HG02642 (cell line): ENCODE measurements at regions not wholly inside any gene's neighbourhood (a gene's known extent, or its start where the extent isn't known, plus 50 kb on each side); places are given as distances from the start of the nearest gene placed in this dataset.

Experiments
- ATAC-seq: cut with Tn5 transposase; IDR thresholded peaks from one replicate; pipeline ENCODE4 v1.9.1; 2021; ENCODE audit warnings: mild to moderate bottlenecking; ENCODE audit not compliant: unreplicated experiment, poor library complexity

GRCh38 chr1:55929652-55930051, 649.7 kb downstream of the PLPP3 start:
- ATAC-seq = no peak

DNA sequence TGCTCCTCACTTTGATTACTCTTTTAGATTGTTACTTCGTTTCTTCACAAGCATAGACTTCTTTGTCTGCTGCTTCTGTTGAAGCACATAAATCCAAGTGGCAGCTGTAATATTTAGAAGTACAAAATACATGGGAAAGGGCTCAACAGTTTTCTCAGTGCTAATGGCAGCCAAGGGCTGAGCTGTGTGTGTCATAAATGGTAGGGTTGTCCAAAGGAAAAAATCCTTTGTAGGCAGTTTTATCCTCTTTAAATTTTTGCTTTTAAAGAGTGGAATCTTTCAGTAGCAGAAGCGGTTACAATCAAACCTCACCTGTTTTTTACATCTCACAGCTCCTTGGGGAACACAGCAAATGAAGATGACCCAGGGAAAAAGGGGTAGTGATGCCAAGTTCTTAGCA, 650.8 kb downstream of the PLPP3 start:
- no peak for ATAC-seq

DNA sequence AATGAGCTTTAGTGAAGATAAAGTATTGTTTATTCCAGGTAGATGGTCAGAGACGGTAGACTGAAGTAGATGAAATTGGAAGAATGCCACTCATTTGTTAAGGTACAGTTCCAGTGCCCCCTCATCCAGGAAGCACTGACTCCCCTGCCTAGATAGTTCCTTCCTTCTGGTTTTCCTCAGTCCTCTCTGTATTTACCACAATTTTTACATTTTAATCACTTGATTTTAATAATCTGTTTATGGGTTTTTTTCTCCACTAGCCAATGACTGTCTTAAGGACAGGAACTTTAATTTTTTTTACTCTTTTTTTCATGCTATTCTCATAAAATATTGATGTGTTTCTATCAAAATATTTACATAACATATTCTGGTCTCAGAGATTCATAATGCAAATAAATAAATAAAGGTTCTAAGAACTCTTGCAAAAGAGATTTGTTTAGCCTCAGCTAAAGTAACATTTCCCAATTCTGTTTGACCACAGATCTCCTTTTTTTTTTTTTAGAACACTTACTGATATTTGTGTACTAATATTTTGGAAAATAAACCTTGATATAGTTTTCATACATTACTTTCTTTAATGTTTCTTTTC, 651.6 kb downstream of the PLPP3 start:
- no peak for ATAC-seq

GRCh38 chr1:55926906-55927471, 652.4 kb downstream of the PLPP3 start:
- no peak for ATAC-seq

- ATAC-seq = no peak
Observed at GRCh38 chr1:55916907-55917306, 662.5 kb downstream of the PLPP3 start.

DNA sequence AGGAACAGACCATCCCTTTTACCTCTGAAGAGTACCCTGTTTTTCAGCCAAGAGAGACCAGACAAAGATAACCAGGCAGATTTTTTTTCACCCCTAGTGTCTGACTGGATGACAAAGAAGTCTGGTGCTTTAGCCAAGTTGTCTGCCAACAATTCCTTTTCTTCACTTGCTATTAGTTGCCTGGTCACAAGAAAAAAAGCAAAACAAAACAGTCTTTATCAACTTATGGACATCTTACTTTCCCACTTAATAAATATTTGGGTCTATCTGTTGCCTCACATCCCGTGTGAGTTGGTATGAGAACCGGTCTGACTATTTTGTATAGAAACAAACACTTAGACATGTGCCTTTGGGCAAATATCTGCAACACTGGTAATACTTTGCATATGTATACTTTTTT, 662.9 kb downstream of the PLPP3 start:
- ATAC-seq = no peak

GRCh38 chr1:55913565-55913964, 665.8 kb downstream of the PLPP3 start:
- no peak for ATAC-seq

DNA sequence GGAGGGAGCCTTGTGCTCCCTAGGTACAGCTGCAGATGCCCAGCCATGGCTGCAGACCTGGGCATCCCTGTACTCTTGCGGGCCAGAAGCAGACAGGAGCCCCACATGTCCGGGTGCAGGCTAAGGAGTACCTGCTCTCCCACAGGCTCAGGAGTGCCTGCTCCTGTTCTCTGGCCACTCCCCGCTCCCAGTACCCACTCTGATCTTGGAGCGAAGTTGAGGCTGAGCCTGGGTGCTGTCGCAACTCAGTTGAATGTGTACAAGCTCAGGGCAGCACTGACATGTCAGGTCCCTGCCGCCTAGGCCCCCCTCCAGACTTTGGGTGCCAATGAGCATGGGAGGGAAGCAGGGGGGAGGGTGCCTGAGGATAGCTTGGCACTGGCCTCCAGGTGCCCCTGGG, 666.9 kb downstream of the PLPP3 start:
- ATAC-seq = no peak

- no peak for ATAC-seq
Observed at GRCh38 chr1:55904541-55904940, 674.8 kb downstream of the PLPP3 start.

- no peak for ATAC-seq
Observed at GRCh38 chr1:55898181-55898580, 681.2 kb downstream of the PLPP3 start.

GRCh38 chr1:55896210-55896609, 681.0 kb upstream of the USP24 start:
- no peak for ATAC-seq

DNA sequence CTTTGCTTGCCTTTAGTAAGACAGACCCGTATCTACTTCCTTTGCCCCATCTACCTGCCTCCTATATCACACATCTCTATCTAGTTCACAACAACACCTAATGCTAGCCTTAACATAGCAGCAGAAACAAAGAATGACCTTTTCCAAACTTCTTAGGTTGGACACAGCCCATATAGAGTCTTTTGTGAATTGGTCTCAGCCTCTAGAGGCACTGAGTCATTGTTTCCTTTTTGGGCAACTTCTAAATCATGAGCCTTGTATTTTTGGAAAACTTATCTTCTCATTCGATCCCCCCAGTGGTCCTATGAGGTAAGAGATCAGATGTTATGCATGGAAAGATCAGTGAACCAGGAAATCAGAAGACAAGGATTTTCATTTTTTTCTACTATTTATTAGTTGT, 679.4 kb upstream of the USP24 start:
- ATAC-seq = no peak

DNA sequence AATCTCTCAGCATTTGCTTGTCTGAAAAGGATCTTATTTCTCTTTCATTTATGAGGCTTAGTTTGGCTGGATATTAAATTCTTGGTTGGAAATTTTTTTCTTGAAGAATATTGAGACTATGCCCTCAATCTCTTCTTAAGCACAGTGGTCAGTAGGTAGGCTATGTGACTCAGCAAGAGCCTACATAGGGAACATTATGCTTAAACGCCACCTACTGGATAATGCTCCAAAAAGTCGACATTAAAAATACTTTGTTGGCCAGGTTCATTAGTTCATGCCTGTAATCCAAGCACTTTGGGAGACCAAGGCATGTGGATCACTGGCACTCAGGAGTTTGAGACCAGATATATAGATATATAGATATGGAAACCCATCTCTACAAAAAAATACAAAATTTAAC, 678.0 kb upstream of the USP24 start:
- no peak for ATAC-seq

DNA sequence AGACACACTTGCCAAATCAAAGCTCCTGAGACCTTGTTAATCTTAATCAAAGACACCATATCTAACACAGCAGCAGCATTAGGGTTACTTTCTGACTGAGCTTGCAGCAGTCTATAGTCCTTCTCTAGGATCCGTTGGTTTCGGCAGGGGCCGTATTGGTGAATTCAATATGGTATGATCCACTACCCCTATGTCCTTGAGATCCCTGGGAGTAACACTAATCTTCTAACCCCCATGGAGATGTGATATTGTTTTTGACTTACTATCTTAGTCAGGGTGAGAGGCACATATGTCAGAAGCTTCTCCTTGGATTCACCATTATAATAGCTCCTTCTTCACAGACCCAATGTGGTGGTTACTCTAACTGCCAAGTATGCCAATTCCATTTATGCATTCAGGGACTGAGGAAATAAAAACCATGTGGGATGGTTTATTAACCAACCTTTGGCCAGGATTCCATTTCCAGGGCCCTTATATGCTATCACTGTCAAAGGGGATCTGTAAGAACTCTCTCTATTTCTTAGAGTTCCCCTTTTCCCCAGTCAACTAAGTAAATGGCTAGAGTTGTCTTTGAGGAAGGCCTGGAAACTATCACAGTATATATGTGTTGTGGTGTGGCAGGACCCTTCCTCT, 673.6 kb upstream of the USP24 start:
- ATAC-seq = no peak

GRCh38 chr1:55886856-55887712, 671.9 kb upstream of the USP24 start:
- no peak for ATAC-seq

GRCh38 chr1:55885619-55886018, 670.5 kb upstream of the USP24 start:
- no peak for ATAC-seq

GRCh38 chr1:55882931-55883330, 667.8 kb upstream of the USP24 start:
- no peak for ATAC-seq

DNA sequence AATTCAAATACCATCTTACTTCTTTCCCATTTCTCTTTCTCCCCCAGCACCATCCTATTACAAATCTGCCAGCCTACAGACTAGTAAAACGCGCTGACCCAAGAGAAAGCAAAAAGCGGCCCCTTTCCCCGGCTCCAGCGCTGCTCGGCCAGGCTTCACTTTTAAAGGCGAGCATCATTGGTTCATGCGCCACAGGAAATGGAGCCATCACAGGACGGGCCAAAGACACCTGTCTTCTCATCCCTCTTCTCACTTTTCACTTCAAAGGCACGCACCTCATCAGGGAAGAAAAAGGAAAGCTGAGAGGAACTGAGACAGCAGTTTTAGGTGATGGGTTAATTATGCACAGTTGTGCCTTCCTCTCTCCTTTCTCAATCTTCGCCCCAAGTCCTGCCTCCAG, 664.2 kb upstream of the USP24 start:
- ATAC-seq = no peak

DNA sequence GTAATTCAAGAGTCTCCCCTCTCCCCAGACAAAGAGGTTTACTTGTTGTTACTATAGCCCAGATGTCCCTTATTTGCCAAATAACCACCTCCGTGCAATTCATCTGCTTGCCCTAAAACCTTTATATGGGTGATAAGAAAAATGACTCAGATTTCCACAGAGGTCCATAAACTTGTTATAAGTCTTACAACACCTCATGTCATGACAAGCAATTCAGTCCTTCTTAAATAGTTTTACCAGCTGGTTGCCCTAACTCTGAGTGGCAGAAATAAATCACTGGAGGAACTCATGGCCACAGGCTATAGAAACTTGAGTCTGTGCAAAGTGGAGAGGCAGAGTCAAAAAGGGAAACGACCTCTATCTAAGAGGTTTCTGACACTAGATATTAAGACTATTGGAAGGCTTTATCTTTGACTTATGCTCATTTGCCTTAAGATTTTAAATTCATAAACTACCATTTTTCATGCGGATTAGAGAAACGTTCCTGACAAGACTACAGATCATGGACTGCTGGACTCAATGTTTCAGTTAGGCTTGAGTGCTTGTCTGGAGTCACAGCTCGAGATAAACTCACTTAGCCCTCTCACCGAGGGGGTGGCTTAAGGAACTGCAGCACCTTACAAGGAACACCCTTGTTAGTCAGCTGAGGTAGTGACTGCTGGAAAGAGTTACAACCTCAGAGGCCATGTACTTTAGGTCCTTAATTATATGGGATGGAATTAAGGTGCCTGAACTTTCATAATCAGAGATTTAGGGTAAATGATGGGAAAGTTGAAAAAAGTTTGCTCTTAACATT, 662.5 kb upstream of the USP24 start:
- no peak for ATAC-seq

GRCh38 chr1:55876276-55877060, 661.3 kb upstream of the USP24 start:
- no peak for ATAC-seq
